Small intestine (tissue), 7 donors: ENCODE measurements at regions not wholly inside any gene's neighbourhood (a gene's known extent, or its start where the extent isn't known, plus 50 kb on each side); places are given as distances from the start of the nearest gene placed in this dataset.

Experiments
- DNase-seq, 2 donors: peaks; one replicate each; pipeline versions ENCODE4 v3.0.0 to v3.0.0-alpha.2; 2013
- FAIRE-seq: peaks from 2 replicates; lab custom pipeline; 2012; peaks lifted over from hg19 to GRCh38; lab: Jason Lieb, UNC
- H3K27ac ChIP-seq, 3 donors: one replicate each; pipeline ENCODE4 v1.5.1; 2013; ENCODE audit warnings: low read length in 2 of 3, mild to moderate bottlenecking in 2 of 3, control low read depth in 1 of 3, inconsistent platforms in 1 of 3, low read depth in 1 of 3, moderate library complexity in 1 of 3
- H3K27me3 ChIP-seq, 3 donors: one replicate each; pipeline ENCODE4 v1.6.1; 2013; ENCODE audit warnings: low read length in 3 of 3, inconsistent platforms in 1 of 3; ENCODE audit not compliant: control insufficient read depth in 3 of 3, insufficient read depth in 3 of 3
- H3K36me3 ChIP-seq, 3 donors: one replicate each; pipeline ENCODE4 v1.6.1; 2013; ENCODE audit warnings: low read length in 3 of 3, inconsistent platforms in 1 of 3, low read depth in 1 of 3, mild to moderate bottlenecking in 1 of 3, moderate library complexity in 1 of 3; ENCODE audit not compliant: control insufficient read depth in 3 of 3, insufficient read depth in 2 of 3
- H3K4me1 ChIP-seq, 3 donors: one replicate each; pipeline ENCODE4 v1.6.1; 2013; ENCODE audit warnings: low read length in 2 of 3, inconsistent platforms in 1 of 3, low read depth in 1 of 3, mild to moderate bottlenecking in 1 of 3, moderate library complexity in 1 of 3; ENCODE audit not compliant: control insufficient read depth in 3 of 3, insufficient read depth in 2 of 3
- H3K4me3 ChIP-seq, 3 donors: one replicate each; pipeline ENCODE4 v1.5.1; 2013; ENCODE audit warnings: low read length in 3 of 3, control low read depth in 1 of 3, inconsistent platforms in 1 of 3, low read depth in 1 of 3, mild to moderate bottlenecking in 1 of 3, moderate library complexity in 1 of 3
- H3K9me3 ChIP-seq, 2 donors: one replicate each; pipeline ENCODE4 v1.6.1; 2013; ENCODE audit warnings: low read depth in 1 of 2, low read length in 1 of 2; ENCODE audit not compliant: control insufficient read depth in 2 of 2, insufficient read depth in 1 of 2
- WGBS, 3 donors: extraction: QIAGEN DNeasy Blood & Tissue Kit; methylation state at CpG; one replicate each; pipeline ENCODE4 v1.1.7; 2013; 5-methylcytosine and 5-hydroxymethylcytosine counted together
- donor health status: healthy with polysubstance abuse.
- donor health status: control.
- donor health status: control.
- donor health status: Bipolar disorder and iron deficiency.
- donor health status: healthy.

DNA sequence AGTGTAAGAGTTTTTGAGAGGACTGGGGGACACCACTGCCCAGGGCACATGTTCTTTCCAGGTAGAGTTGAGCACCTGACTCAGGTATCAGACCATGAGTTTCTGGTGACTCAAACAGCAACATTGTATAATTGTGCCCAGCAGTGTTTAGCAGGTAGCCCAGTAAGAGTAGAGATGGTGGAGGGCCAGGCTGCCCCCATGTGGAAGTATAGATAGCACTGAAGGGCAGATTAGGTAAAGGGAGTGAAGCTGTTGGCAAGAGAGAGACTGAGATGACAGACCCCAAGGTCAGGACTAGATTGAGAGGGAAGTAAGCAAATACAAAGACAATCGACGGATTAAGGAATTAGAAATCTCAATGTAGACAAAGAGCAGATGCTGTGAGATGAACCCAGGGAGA, 74.6 kb downstream of the TRIM42 start:
- Histone ChIP-seq H3K4me3 (no peak overlapping the region), H3K9me3 (no peaks in the 10 kb centered on the region), H3K27me3 (peaks cover 0 to 2% (median 0%) of the 10 kb centered on the region in 3 donors), H3K36me3 (no peaks in the 10 kb centered on the region), H3K4me1 (no peaks in the 10 kb centered on the region), H3K27ac (no peak overlapping the region)
- WGBS, 3 donors: 71 to 92% (median 87%) methylated on average over 2 of the region's 2 CpGs
- no peak for FAIRE-seq
- no peak for DNase-seq

DNA sequence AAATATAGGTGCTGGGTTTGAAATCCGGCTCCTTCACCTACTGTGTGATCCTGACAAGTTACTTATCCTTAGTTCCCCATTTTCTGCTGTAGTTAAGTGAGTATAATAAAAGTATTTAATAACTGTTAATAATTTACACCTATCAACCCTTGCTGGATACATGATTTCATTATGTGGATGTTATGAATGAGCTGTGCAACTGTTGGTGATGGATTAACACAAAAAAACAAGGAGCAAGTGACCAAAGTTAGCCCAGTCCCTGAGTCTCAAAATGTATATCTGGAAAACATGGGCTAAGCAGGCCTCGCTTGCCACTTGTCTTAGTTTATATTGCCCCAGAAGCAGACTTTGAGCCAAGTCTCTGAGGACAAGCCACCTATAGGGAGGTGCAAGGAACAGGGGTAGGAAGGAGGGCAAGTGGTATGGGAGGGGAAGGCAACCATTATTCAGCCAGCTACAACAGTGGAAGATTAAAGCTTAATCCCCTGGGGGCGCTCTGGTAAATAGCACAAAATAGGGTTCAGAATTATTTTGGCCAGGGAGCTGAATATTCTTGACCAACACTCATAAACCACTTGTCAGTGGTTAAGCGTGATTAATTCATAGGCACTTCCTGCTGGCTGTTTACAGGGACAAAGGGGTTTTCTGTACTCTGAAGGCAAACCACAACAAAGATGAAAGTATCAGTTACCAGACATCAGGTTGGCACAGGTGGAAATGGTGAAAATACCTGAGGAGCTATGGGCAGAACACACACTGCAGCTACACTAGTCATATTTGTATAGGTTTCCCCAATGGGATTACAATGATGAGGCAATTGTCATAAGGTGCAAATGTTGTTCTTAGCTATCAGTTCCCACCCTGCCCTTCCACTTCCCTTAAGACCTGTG, 76.2 kb downstream of the TRIM42 start:
- Histone ChIP-seq H3K9me3 (no peaks in the 10 kb centered on the region), H3K4me1 (no peaks in the 10 kb centered on the region), H3K4me3 (no peak overlapping the region), H3K36me3 (no peaks in the 10 kb centered on the region), H3K27ac (no peak overlapping the region), H3K27me3 (peaks cover 0 to 2% (median 0%) of the 10 kb centered on the region in 3 donors)
- 49 to 65% (median 50%) methylated on average over 4 of the region's 4 CpGs for WGBS, 3 donors
- DNase-seq (no peak), FAIRE-seq (no peak)

DNA sequence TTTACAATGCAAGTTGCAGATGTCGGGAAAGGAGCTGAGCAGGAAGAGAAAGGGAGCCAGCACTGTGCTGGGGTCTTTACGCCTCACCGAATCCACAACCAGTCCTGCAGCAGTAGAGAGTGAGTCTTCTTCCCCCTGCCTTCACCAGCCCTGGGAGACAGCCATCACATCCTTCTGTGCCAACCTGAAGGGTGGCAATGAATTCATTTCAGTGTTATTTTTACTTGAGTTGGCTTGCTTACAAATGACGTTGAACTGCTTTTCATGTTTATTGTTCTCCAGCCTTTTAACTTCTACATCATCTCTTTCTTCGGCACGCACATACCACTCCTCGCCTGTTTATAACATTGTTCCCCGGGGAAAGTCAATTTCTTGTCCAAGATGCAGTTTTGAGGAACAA, 77.1 kb downstream of the TRIM42 start:
- Histone ChIP-seq H3K36me3 (no peaks in the 10 kb centered on the region), H3K9me3 (no peaks in the 10 kb centered on the region), H3K27ac (no peak overlapping the region), H3K27me3 (peaks cover 0 to 2% (median 0%) of the 10 kb centered on the region in 3 donors), H3K4me1 (no peaks in the 10 kb centered on the region), H3K4me3 (no peak overlapping the region)
- FAIRE-seq (no peak), DNase-seq (no peak)
- WGBS, 3 donors: 80 to 86% (median 82%) methylated on average over 8 of the region's 8 CpGs

DNA sequence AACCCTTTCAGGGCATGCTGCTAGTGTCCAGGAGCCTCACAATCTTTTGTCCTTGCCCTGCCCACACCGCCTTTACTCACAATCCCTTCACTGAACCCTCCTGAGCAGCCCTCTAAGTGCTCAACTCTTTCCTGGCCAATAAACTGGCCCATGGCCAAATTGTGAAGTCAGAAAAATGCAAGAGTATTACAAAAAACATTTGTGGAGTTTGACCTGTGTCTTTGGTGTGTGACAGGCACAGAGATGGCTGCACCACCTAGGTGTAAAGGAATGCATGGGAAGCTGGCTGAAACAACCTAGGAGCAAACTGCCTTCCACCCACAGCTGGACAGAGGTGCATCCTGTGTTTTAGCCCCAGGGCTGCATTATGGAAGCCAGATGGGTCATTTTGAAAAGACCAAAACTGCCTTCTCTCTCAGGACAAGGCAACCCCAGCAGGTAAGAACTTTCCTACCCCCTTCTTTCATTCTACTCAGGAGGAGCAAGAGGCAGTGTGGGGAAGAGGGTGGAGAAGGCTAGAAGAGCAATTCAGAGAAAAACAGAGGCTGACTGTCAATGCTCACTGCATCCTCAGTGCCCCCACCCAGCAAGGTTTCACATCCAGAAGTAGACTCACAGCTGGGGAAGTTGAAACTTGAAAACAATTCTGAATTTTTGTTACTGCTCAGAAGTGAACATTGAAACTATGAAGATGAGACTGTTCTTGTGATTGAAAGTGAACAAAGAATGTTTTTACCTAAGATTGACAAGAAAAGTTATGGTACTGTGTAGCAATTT, 78.6 kb downstream of the TRIM42 start:
- DNase-seq (no peak), FAIRE-seq (no peak)
- no peaks in the 10 kb centered on the region for H3K9me3 ChIP-seq
- no peak overlapping the region for H3K4me3 ChIP-seq
- WGBS, 3 donors: 0 to 78% (median 46%) methylated on average over 1 of the region's 1 CpG
- peaks cover 0 to 2% (median 0%) of the 10 kb centered on the region in 3 donors for H3K27me3 ChIP-seq
- no peaks in the 10 kb centered on the region for H3K36me3 ChIP-seq
- H3K4me1 ChIP-seq: no peaks in the 10 kb centered on the region
- H3K27ac ChIP-seq: no peak overlapping the region

DNA sequence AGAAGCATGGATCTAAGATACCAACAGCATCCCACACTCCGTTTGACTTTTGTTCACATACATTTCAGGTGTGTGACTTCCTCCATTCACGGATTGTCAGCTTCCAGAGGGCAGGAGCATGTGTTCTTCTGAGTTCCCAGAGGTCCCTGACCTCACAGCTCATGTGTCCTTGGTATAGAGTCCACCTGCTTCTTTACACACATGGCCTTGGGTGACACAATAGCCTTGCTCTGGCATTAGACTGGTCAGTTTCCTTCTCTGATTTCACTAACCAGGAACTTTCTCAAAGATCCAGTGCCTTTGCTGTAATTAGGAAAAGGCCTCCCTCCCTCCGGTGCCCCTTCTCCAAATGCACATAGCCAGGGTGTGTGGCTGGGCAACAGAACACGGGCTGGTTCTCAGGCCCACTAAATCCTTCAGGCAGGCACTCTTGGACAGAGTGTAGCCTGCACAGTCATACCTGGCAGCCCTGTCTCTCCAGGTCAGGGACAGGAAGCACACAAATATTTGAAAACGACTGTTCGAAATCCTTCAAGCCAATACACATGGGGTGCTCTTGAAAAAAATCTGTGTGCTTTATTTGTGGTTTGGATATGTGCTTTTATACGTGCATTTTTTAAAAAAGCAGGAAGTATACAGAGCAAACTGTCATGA, 81.1 kb downstream of the TRIM42 start:
- Histone ChIP-seq H3K9me3 (no peaks in the 10 kb centered on the region), H3K4me3 (no peak overlapping the region), H3K36me3 (no peaks in the 10 kb centered on the region), H3K4me1 (no peaks in the 10 kb centered on the region), H3K27ac (no peak overlapping the region), H3K27me3 (no peaks in the 10 kb centered on the region)
- FAIRE-seq (no peak), DNase-seq (no peak)
- WGBS, 3 donors: 48 to 60% (median 58%) methylated on average over 7 of the region's 7 CpGs

DNA sequence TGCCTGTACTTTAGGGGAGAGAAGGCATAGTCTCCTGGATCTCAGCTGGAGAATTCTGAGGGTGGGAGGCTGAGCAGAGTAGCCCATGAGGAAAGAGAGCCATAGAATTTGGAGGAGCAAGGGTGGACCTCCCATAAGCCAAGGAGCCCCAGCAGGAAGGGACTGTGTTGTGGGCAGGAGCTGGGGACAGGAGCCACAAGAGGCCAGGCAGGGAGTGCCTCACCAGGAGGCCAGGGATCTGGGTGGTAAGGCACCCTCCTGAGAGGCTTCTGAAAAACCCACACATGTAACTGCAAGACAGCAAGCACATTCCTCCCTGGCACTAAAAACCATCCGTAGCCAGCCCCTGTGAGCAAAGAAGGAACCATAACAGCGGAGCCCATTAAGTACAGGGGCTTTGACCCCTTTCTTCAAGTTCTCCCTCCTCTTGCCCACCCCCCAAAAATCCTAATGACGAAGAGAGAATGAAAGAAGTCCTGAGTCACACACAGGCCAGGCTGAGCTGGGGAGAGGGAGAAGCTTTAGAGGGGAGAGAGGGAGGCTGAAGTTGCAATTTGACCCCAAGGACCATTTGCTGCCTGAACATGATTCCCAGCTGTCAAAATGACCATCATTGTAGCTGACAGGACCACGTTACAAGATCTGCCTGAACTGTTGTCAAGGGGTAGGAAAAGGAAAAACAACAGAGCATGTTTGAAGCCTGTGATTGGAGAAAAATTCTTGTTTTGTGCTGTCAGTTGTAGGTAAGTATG, 82.6 kb downstream of the TRIM42 start:
- Histone ChIP-seq H3K9me3 (no peaks in the 10 kb centered on the region), H3K36me3 (no peaks in the 10 kb centered on the region), H3K27me3 (no peaks in the 10 kb centered on the region), H3K27ac (no peak overlapping the region), H3K4me3 (no peak overlapping the region), H3K4me1 (no peaks in the 10 kb centered on the region)
- FAIRE-seq (no peak), DNase-seq (no peak)
- WGBS, 3 donors: 72 to 77% (median 72%) methylated on average over 4 of the region's 4 CpGs

DNA sequence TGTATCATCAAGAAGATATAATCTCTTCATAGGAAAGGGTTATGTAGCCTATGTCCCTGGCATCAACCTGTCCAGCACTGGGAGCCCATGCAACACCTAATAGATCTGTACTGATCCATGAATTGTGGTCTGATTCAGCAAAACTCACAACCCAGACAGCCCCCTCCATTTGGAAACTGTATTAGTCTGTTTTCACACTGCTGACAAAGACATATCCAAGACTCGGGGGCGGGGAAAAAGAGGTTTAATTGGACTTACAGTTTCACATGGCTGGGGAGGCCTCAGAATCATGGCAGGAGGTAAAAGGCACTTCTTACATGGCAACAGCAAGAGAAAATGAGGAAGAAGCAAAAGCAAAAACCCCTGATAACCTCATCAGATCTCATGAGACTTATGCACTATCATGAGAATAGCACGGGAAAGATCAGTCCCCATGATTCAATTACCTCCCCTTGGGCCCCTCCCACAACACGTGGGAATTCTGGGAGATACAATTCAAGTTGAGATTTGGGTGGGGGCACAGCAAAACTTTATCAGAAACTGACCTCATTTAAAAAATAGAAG, 83.3 kb downstream of the TRIM42 start:
- 64 to 69% (median 65%) methylated on average over 4 of the region's 4 CpGs for WGBS, 3 donors

More for the DNA sequence above, 83.3 kb downstream of the TRIM42 start:
- Histone ChIP-seq H3K36me3 (no peaks in the 10 kb centered on the region), H3K27me3 (no peaks in the 10 kb centered on the region), H3K4me1 (no peaks in the 10 kb centered on the region), H3K9me3 (no peaks in the 10 kb centered on the region), H3K4me3 (no peak overlapping the region), H3K27ac (no peak overlapping the region)
- DNase-seq (no peak), FAIRE-seq (no peak)
